Esophagus squamous epithelium (tissue), 4 donors: ENCODE measurements at regions not wholly inside any gene's neighbourhood (a gene's known extent, or its start where the extent isn't known, plus 50 kb on each side); places are given as distances from the start of the nearest gene placed in this dataset.

ENCODE experiments used
- POLR2A ChIP-seq, 4 donors: fragments of 450-650 bp; IDR thresholded peaks; one replicate each; pipeline ENCODE4 v1.6.1; 2017; ENCODE audit warnings: antibody characterized with exemption in 4 of 4, mild to moderate bottlenecking in 4 of 4, moderate library complexity in 3 of 4
- TF ChIP-seq, protein P1 (sequence below), 6 experiments: fragments of 450-650 bp in 4 of 6; fragments of 200-600 bp in 2 of 6; sonication (generic) in 2 of 6; IDR thresholded peaks; one replicate each; pipeline ENCODE4 v1.5.1; 2016 to 2019; ENCODE audit warnings: antibody characterized with exemption in 6 of 6, mild to moderate bottlenecking in 4 of 6, moderate library complexity in 4 of 6

DNA sequence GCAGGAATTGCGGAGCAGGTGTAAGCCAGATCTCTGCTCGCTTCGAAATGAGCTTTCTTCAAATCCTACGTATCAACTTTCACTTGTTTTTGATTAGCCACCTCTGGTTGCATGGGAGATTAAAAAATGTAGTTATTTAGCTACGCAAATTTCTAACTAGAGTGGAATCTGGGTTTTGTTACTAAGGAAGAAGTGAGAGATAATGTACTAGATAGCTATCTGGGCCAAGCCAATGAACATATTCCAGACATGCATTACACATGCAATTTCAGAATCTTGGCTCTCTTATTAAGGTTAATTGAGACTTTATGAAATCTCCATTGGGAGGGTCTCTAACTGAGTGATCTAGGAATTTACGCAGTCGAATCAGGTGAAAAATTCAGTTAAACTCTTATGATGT, 765.7 kb downstream of the DIPK2A start:
- TF ChIP-seq, protein P1, sequence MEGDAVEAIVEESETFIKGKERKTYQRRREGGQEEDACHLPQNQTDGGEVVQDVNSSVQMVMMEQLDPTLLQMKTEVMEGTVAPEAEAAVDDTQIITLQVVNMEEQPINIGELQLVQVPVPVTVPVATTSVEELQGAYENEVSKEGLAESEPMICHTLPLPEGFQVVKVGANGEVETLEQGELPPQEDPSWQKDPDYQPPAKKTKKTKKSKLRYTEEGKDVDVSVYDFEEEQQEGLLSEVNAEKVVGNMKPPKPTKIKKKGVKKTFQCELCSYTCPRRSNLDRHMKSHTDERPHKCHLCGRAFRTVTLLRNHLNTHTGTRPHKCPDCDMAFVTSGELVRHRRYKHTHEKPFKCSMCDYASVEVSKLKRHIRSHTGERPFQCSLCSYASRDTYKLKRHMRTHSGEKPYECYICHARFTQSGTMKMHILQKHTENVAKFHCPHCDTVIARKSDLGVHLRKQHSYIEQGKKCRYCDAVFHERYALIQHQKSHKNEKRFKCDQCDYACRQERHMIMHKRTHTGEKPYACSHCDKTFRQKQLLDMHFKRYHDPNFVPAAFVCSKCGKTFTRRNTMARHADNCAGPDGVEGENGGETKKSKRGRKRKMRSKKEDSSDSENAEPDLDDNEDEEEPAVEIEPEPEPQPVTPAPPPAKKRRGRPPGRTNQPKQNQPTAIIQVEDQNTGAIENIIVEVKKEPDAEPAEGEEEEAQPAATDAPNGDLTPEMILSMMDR (IDR thresholded peaks at IDR 0.05) = no peak
- no peak for TF ChIP-seq POLR2A (IDR thresholded peaks at IDR 0.05)
